ENCODE measurements at regions not wholly inside any gene's neighbourhood (a gene's known extent, or its start where the extent isn't known, plus 50 kb on each side); places are given as distances from the start of the nearest gene placed in this dataset.

GRCh38 chr12:47353508-47353907 is 273.7 kb upstream of the AMIGO2 start:
- no peak for TF ChIP-seq CTCF (IDR thresholded peaks at IDR 0.05)
- no peak for TF ChIP-seq POLR2A (IDR thresholded peaks at IDR 0.05)
- WGBS, 2 donors: 82 to 94% methylated on average over 6 of the region's 6 CpGs
- no peak overlapping the region for H3K27ac ChIP-seq
- ATAC-seq (no peak), DNase-seq (no peak)
- no peaks in the 10 kb centered on the region for H3K27me3 ChIP-seq
- intact Hi-C loops (cut with DNase I): no loop called here
- no peak overlapping the region for H3K4me3 ChIP-seq
- H3K9me3 ChIP-seq: no peaks in the 10 kb centered on the region
- H3K36me3 ChIP-seq (replicated peaks in 1 of 2; ENCODE audit: insufficient read depth in 1 of 2, low read depth in 2 of 2): no peaks in the 10 kb centered on the region
- H3K4me1 ChIP-seq: no peaks in the 10 kb centered on the region

- no peak overlapping the region for H3K27ac ChIP-seq
- ATAC-seq (no peak), DNase-seq (no peak)
- TF ChIP-seq POLR2A (IDR thresholded peaks at IDR 0.05): no peak
- TF ChIP-seq CTCF (IDR thresholded peaks at IDR 0.05): no peak
- peaks cover 6% of the 10 kb centered on the region for H3K4me1 ChIP-seq
- no peaks in the 10 kb centered on the region for H3K9me3 ChIP-seq
- intact Hi-C loops (cut with DNase I): no loop called here
- peaks cover 0 to under 1% of the 10 kb centered on the region in 2 donors for H3K27me3 ChIP-seq
- no peaks in the 10 kb centered on the region for H3K36me3 ChIP-seq (replicated peaks in 1 of 2; ENCODE audit: insufficient read depth in 1 of 2, low read depth in 2 of 2)
- no peak overlapping the region for H3K4me3 ChIP-seq
- WGBS, 2 donors: 86 to 92% methylated on average over 2 of the region's 2 CpGs
Observed at GRCh38 chr12:47352067-47352466, 272.3 kb upstream of the AMIGO2 start.

- WGBS, 2 donors: 90 to 93% methylated on average over 2 of the region's 2 CpGs
- intact Hi-C loops (cut with DNase I): no loop called here
Observed at GRCh38 chr12:47351526-47351925, 271.8 kb upstream of the AMIGO2 start.

GRCh38 chr12:47350062-47350408 is 270.3 kb upstream of the AMIGO2 start:
- intact Hi-C loops (cut with DNase I): no loop called here
- H3K27ac ChIP-seq: no peak overlapping the region
- no peaks in the 10 kb centered on the region for H3K9me3 ChIP-seq
- no peak overlapping the region for H3K4me3 ChIP-seq
- ATAC-seq: no peak
- no peak for TF ChIP-seq POLR2A (IDR thresholded peaks at IDR 0.05)
- TF ChIP-seq CTCF (IDR thresholded peaks at IDR 0.05): no peak
- peaks cover 0 to 3% of the 10 kb centered on the region in 2 donors for H3K27me3 ChIP-seq
- no peak for DNase-seq
- peaks cover 26% of the 10 kb centered on the region for H3K4me1 ChIP-seq
- H3K36me3 ChIP-seq (replicated peaks in 1 of 2; ENCODE audit: insufficient read depth in 1 of 2, low read depth in 2 of 2): no peaks in the 10 kb centered on the region

More at GRCh38 chr12:47351526-47351925, 271.8 kb upstream of the AMIGO2 start:
- Histone ChIP-seq H3K9me3 (no peaks in the 10 kb centered on the region), H3K27ac (no peak overlapping the region), H3K36me3 (replicated peaks in 1 of 2; ENCODE audit: insufficient read depth in 1 of 2, low read depth in 2 of 2) (no peaks in the 10 kb centered on the region), H3K27me3 (peaks cover 0 to 3% of the 10 kb centered on the region in 2 donors), H3K4me1 (peaks cover 11% of the 10 kb centered on the region), H3K4me3 (no peak overlapping the region)
- ATAC-seq: no peak
- no peak for DNase-seq
- TF ChIP-seq CTCF (IDR thresholded peaks at IDR 0.05) (no peak), POLR2A (IDR thresholded peaks at IDR 0.05) (no peak)

GRCh38 chr12:47349137-47350061 is 269.6 kb upstream of the AMIGO2 start:
- TF ChIP-seq CTCF (IDR thresholded peaks at IDR 0.05) (no peak), POLR2A (IDR thresholded peaks at IDR 0.05) (no peak)
- Histone ChIP-seq H3K27me3 (peaks cover 0 to 3% of the 10 kb centered on the region in 2 donors), H3K36me3 (replicated peaks in 1 of 2; ENCODE audit: insufficient read depth in 1 of 2, low read depth in 2 of 2) (no peaks in the 10 kb centered on the region), H3K9me3 (no peaks in the 10 kb centered on the region), H3K27ac (no peak overlapping the region), H3K4me1 (peaks cover 27% of the 10 kb centered on the region), H3K4me3 (no peak overlapping the region)
- WGBS, 2 donors: 88 to 93% methylated on average over 5 of the region's 5 CpGs
- ATAC-seq: no peak
- intact Hi-C loops (cut with DNase I): no loop called here
- no peak for DNase-seq
